22Rv1 (cell line): ENCODE measurements at regions not wholly inside any gene's neighbourhood (a gene's known extent, or its start where the extent isn't known, plus 50 kb on each side); places are given as distances from the start of the nearest gene placed in this dataset.

ENCODE experiments used
- H3K27ac ChIP-seq: fragments of 450-650 bp; 2 replicates; pipeline ENCODE4 v1.5.1; 2017
- ZFX ChIP-seq: fragments of 450-650 bp; IDR thresholded peaks from 2 replicates; pipeline ENCODE4 v1.6.1; 2017; ENCODE audit warnings: antibody characterized with exemption, borderline replicate concordance
- TF ChIP-seq, protein P1 (sequence below): fragments of 450-650 bp; IDR thresholded peaks from 2 replicates; pipeline ENCODE4 v1.5.1; 2017; ENCODE audit warnings: mild to moderate bottlenecking

DNA sequence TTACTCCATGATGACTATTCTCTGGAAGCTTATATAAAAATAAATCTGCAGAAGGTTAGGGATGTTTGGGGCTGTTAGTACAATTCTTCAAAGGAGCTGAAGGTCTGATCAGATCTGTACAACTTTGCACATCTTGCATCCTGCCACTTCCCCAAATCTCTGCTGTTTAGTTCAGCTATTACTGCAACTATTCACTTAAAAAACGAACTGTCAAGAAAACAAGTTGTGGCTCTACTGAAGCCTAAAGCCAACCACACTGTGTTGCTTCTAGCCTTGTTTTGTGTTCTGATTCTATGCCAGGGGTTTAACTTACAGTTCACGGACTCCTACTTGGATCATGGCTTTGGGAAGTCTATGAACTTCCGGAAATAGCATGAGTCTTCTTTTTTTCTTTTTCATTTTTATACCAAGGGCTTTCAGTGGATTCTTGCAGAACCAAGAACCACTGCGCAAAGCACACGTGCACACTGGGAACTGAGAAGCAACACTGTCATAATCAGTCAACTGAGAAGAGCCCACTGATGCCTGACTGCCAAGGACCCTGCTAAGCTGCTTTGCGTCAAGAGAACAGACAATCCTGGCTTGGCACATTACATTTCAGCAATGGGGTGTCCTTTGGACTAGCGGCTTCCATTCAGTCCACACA lies 66.3 kb upstream of the EEA1 start:
- TF ChIP-seq ZFX: no peak
- TF ChIP-seq, protein P1, sequence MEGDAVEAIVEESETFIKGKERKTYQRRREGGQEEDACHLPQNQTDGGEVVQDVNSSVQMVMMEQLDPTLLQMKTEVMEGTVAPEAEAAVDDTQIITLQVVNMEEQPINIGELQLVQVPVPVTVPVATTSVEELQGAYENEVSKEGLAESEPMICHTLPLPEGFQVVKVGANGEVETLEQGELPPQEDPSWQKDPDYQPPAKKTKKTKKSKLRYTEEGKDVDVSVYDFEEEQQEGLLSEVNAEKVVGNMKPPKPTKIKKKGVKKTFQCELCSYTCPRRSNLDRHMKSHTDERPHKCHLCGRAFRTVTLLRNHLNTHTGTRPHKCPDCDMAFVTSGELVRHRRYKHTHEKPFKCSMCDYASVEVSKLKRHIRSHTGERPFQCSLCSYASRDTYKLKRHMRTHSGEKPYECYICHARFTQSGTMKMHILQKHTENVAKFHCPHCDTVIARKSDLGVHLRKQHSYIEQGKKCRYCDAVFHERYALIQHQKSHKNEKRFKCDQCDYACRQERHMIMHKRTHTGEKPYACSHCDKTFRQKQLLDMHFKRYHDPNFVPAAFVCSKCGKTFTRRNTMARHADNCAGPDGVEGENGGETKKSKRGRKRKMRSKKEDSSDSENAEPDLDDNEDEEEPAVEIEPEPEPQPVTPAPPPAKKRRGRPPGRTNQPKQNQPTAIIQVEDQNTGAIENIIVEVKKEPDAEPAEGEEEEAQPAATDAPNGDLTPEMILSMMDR: no peak
- H3K27ac ChIP-seq: no peak overlapping the region

DNA sequence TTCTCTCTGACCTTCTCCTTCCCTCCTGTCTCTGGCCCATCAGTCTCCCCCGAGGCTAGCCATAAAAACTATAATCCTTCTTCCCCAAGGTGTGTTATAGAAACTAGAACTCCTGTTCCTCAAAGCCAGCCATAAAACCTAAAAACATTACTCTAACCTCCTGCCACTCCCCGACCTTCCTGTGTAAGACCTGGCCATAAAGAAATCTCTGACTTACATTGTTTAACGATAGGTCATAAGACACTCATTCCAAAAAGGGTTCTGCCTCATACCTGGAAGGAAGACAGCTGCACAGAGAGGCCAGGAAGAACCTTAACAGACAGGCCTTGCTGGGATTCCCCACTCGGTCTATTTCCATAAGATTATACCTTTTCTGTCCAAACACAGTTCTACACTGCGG lies 70.9 kb upstream of the EEA1 start:
- no peak for TF ChIP-seq ZFX
- H3K27ac ChIP-seq: no peak overlapping the region

DNA sequence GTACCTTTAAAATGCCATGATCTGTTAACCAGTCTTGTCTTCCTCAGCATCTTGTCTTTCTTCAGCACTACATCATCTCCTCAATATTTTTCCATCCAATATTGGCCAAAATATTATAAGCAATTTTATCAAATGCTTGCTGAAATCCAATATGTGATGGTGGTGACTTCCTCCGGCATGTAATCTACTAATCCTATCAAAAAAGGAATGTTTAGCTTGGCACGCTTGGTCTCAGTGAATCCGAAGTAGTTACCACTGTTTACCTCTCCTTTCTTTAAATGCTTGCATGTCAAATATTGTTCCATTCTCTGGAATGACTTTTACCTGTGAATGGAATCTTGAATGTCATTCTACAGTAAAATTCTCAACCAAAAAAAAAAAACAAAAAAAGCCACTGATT lies 72.3 kb upstream of the EEA1 start:
- H3K27ac ChIP-seq: no peak overlapping the region
- TF ChIP-seq, protein P1: no peak
- TF ChIP-seq ZFX: no peak

DNA sequence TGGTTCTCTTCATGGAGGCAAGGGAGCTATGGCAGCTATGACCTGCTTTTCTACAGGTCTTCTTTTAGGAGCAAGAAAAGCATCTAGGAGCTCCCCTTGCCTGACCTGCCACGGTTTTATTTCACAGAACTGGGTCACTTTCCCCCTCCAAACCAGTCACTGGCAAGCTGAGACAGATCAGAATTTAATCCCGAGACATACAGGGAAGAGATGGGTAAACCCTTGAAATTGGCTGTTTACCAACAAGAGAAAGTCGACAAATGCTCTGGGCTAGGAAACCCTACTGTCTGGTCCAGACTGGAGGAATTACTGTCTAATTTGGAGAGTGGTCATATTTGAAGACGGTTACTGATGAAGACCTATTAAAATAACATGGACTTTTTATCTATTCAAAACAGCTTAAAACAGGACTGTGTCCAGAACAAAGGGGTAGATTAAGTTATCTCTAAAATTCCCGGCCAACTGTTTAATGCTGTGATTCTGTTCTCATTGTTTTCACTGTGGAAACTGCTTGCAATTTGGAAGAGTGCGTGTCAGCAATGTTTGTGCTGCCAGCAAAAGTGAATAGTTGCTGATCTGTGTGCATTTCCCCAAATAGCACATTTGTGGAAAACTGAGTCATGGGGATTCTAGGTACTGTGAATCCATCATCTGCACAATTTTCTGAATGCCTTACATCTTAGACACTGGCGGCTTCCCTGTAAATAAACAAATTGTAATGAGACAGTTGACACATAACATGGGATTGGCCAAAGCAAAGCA lies 73.4 kb upstream of the EEA1 start:
- H3K27ac ChIP-seq: no peak overlapping the region
- TF ChIP-seq, protein P1: no peak
- TF ChIP-seq ZFX: no peak

DNA sequence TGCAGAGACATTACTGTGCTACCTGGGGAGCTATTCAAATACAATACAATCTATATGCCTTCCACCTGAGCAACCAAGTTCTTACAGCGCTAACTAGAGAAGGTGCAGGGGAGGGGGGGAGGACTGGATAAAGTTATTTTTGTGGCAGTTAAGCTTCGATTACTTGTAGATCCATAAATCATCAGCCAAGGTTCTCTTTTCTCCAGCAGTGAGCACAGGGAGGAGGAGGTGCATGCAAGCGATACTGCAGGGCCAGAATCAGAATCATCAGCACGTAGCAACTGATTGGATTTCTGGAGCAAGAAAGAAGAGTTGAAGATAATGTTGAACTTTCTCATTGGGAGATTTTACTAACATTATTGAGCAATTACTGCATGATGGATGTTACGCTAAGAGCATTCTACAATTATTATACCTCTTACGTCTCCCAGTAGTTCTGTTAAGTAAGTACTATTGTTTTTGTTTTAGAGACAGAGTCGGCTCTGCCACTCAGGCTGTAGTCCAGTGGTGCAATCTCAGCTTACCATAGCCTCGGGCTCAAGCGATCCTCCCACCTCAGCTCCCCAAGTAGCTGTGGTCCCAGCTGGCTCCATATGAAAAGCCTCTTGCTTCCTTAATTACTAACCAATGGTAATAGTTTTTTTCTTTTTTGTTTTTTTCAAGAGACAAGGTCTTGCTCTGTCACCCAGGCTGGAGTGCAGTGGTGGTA lies 74.6 kb upstream of the EEA1 start:
- no peak for TF ChIP-seq ZFX
- TF ChIP-seq, protein P1: no peak
- H3K27ac ChIP-seq: no peak overlapping the region

DNA sequence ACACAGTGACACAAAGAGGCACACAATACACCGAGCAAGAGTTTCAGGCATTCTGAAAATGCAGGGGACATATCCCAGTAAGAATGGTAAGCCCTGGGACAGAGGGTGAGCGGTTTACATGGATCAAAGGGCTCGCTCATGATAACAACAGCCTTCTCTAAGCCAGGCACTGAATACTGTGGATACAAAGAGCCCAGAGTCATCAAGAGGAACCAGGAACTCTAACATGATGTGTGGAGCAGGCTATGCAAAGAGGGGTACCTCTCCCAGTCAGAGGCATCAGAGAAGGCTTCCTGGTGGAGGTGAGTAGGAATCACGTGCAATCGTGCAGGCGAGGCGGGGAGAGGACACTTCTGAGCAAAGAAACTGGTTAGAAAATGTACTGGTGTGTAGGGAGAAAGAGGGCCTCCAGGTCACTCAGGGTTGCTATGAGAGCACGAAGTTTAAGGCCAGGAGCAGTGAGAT lies 76.9 kb upstream of the EEA1 start:
- H3K27ac ChIP-seq: no peak overlapping the region
- TF ChIP-seq ZFX: no peak
- TF ChIP-seq, protein P1: no peak

DNA sequence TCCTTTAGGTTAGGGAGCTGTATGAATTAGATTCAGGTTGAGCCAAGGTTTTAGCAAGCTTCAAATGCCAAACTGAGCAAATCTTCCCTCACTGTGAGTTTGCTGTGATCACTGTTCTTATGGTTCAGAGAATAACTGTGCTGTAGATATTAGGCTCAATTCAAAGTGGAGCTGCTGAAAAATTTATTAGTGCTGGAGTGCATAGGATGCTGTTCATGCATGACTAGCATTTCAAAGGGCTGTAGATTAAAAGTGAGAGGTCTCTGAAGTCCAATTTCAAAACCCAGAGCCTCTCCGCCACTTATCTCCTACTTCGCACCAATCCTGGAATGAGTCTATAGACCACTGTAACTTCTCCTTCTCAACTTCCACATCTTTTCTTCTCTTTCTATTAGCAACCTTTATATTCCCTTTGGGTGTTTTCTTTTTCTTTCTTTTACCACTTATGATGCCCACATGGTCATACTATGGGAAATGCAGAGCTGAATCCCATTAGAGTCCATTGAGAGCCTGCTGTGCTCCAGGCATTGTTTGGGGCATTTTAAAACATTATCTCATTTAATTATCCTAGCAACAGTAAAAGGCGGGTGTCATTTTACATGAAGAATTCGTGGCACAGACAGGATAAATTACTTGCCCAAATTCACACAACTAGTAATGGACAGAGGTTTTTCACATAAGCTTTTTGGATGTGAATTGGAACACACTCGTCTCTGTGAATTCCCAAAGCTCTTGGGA lies 77.5 kb upstream of the EEA1 start:
- no peak overlapping the region for H3K27ac ChIP-seq
- TF ChIP-seq ZFX: no peak
- TF ChIP-seq, protein P1: no peak
